ENCODE measurements at regions not wholly inside any gene's neighbourhood (a gene's known extent, or its start where the extent isn't known, plus 50 kb on each side); places are given as distances from the start of the nearest gene placed in this dataset.

DNA sequence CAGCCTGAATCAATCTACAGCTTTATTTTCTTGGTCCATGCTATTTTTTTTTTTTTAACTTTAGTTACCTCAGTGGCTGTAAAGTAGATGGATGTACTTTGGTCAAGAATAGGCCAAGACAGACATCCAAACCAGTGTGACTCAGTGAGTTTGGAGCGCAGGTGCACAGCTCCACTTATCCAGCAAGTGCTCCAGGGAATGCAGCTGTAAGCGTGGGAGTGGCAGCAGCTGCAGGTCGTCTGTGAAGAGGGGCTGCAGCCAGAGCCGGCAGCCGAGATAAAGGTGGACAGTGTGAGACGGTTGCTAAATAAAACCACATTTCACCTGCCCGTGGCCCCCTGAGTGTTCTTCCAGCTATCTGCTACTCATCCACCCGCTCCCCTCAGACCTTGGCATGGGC is 1018.7 kb downstream of the AACS start:
- no peak overlapping the region for H3K4me3 ChIP-seq (ENCODE audit: low read depth, low read length)
- TF ChIP-seq, protein P1, sequence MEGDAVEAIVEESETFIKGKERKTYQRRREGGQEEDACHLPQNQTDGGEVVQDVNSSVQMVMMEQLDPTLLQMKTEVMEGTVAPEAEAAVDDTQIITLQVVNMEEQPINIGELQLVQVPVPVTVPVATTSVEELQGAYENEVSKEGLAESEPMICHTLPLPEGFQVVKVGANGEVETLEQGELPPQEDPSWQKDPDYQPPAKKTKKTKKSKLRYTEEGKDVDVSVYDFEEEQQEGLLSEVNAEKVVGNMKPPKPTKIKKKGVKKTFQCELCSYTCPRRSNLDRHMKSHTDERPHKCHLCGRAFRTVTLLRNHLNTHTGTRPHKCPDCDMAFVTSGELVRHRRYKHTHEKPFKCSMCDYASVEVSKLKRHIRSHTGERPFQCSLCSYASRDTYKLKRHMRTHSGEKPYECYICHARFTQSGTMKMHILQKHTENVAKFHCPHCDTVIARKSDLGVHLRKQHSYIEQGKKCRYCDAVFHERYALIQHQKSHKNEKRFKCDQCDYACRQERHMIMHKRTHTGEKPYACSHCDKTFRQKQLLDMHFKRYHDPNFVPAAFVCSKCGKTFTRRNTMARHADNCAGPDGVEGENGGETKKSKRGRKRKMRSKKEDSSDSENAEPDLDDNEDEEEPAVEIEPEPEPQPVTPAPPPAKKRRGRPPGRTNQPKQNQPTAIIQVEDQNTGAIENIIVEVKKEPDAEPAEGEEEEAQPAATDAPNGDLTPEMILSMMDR (IDR thresholded peaks at IDR 0.05; ENCODE audit: borderline replicate concordance, insufficient read depth, low read depth, low read length) = no peak

DNA sequence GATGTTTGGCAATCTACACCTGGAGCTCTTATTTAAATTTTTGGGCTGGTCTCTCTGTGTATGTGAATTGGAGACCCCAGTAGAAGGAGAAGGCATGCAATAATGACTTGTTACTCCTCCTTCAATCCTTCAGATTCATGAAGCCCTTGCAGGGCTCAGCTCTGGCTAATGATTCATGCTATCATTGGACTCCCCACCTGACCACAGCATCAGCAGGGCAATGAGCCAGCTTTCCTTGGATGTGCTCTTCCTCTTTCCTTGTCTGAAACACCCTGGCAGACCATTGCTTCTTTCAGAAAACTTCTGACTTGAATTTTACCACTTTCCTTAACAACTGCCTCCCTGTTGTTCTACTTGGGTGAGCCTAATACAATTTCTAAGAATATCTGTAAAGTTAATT is 1019.2 kb downstream of the AACS start:
- no peak overlapping the region for H3K4me3 ChIP-seq (ENCODE audit: low read depth, low read length)
- TF ChIP-seq, protein P1 (IDR thresholded peaks at IDR 0.05; ENCODE audit: borderline replicate concordance, insufficient read depth, low read depth, low read length) = no peak

DNA sequence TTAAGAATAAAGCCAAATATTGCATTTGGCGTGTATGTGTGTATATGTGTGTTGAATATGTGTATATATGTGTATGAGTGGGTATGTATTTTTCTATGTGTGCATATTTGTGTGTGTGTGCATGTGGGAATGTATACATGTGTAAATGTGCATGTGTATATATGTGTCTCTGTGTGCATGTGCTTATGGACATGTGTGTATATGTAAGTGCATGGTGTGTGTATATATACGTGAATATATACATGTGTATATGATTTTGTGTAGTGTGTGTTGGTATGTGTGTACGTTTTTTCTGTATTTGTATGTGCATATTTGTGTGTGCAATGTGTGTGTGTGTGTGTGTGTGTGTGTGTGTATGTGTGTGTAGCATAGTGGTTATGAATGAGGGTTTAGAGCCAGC is 1021.0 kb downstream of the AACS start:
- H3K4me3 ChIP-seq (ENCODE audit: low read depth, low read length) = no peak overlapping the region
- TF ChIP-seq, protein P1 (IDR thresholded peaks at IDR 0.05; ENCODE audit: borderline replicate concordance, insufficient read depth, low read depth, low read length) = no peak

DNA sequence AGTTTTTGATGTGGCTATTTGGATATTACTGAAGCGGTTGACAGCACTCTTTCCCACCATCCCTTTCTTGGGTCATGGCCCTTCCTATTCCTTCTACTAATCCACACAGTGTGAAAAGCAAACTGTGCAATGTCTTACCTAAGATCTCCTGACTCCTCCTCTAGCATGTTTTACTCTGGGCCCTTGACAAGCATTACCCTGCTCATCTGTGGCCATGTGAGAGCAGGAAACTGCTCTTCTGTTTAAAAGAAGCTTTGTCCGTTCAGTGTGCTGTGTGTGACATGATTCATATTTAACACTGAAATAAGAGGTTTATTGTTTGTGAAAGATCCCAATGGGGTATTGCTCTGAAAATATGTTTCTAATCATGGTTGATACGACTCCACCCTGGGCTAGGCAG is 1022.5 kb downstream of the AACS start:
- H3K4me3 ChIP-seq (ENCODE audit: low read depth, low read length) = no peak overlapping the region
- TF ChIP-seq, protein P1 (IDR thresholded peaks at IDR 0.05; ENCODE audit: borderline replicate concordance, insufficient read depth, low read depth, low read length) = no peak

DNA sequence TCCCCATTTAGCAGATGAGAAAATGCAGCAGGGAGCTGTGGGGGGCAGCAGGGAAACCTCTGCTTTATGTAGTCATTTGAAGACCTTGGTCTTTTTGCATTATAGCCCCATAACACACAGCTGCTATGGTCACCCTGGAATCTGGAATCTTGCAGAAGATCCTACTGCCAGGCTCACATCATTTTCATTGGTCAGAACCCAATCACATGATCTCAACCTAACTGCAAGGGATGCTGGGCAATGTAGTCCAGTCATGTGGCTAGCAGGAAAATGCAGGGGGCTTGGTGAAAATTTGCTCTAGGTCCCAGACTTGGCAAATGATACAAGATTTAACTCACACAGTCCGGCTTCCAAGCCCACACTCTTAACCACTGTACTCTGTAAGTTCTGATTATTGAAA is 1028.7 kb downstream of the AACS start:
- no peak overlapping the region for H3K4me3 ChIP-seq (ENCODE audit: low read depth, low read length)
- TF ChIP-seq, protein P1 (IDR thresholded peaks at IDR 0.05; ENCODE audit: borderline replicate concordance, insufficient read depth, low read depth, low read length) = no peak

DNA sequence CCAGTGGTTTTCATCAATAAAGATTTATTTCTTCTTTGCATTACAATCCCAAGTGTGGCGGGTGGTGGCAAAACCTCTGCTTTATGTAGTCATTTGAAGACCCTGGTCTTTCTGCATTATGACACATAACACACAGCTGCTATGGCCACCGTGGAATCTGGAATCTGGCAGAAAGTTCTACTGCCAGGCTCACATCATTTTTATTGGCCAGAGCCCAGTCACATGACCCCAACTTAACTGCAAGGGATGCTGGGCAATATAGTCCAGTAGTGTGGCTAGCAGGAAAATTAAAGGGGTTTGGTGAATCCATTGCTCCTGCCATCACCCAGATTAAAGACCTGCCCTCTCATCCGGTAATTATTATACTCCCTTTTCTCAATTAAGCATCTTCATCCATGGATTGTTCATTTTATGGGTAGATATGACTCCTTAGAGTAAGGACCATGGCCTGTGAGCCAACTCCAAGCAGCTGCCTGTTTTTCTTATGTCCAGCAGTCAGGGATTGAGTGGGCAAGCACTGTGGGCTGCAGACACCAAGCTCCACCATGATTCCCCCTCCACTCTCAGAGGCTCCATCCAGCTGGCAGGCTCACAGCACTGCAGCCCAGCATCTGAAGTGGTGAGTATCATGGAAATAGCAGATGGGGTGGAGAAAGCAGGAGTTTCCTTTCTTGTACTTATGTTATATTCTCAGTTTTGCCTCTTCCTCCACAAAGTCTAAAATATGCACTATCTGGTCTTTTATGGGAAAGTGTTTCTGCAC is 1030.7 kb downstream of the AACS start:
- H3K4me3 ChIP-seq (ENCODE audit: low read depth, low read length) = no peak overlapping the region
- TF ChIP-seq, protein P1 (IDR thresholded peaks at IDR 0.05; ENCODE audit: borderline replicate concordance, insufficient read depth, low read depth, low read length) = no peak

DNA sequence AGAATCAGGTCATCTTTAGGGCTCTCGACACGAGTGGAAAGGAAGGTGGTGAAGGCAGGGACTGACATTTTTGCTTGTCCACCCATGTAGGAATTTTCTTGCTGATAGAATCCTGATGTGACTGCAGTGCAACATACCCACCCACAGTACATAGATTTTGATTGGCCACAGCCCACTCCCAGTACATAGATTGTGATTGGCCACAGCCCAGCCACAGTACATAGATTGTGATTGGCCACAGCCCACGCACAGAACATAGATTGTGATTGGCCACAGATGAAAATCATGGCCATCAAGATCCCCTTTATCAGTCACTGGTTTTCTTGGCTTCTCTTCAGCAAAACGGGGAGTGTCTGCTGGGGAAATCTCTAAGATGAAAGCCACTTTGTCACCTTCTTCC is 1041.5 kb downstream of the AACS start:
- TF ChIP-seq, protein P1 (IDR thresholded peaks at IDR 0.05; ENCODE audit: borderline replicate concordance, insufficient read depth, low read depth, low read length) = no peak
- H3K4me3 ChIP-seq (ENCODE audit: low read depth, low read length) = no peak overlapping the region

Measured in GM12875 (cell line).